ENCODE measurements at regions not wholly inside any gene's neighbourhood (a gene's known extent, or its start where the extent isn't known, plus 50 kb on each side); places are given as distances from the start of the nearest gene placed in this dataset.

- TF ChIP-seq POLR2A (IDR thresholded peaks at IDR 0.05) (no peak), CTCF (IDR thresholded peaks at IDR 0.05) (no peak), EP300 (IDR thresholded peaks at IDR 0.05; ENCODE audit: low read depth) (no peak)
Measured at GRCh38 chr17:74031316-74032090, 172.0 kb upstream of the RPL38 start.

Measured in transverse colon (tissue), 3 donors.